ENCODE measurements at regions not wholly inside any gene's neighbourhood (a gene's known extent, or its start where the extent isn't known, plus 50 kb on each side); places are given as distances from the start of the nearest gene placed in this dataset.

DNA sequence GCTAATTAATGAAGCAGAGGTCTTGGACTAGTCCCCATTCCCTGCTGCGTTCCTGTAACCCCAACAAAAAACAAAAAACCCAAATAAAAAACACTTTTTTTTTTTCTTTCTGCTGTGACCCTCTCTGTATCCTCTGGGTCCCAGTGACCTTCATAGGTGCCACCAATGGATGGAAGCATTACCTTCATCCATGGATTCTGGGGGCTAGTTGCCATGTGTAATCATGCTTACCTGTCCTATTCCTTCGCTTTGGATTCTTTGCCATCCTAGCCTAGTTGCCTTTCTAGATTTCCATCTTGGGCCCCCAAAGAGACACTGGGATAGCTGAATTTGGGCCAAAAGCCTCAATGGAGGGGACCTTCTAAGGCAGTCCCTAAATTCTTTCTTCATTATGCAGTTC, 1208.7 kb downstream of the BRINP3 start:
- Mint-ChIP-seq H3K4me1 (no peaks in the 10 kb centered on the region), H3K36me3 (no peaks in the 10 kb centered on the region), H3K4me3 (no peak overlapping the region), H3K9me3 (peaks cover 13 to 36% (median 21%) of the 10 kb centered on the region in 5 donors), H3K27me3 (no peaks in the 10 kb centered on the region), H3K27ac (no peak overlapping the region)
- H3K27ac ChIP-seq (ENCODE audit: low read depth, low read length): no peak overlapping the region
- no peak for DNase-seq
- no peaks in the 10 kb centered on the region for H3K36me3 ChIP-seq (ENCODE audit: insufficient read depth, low read length)
- no peak overlapping the region for H3K4me3 ChIP-seq (ENCODE audit: low read length)
- CTCF ChIA-PET: no interaction called here
- peaks cover 10% of the 10 kb centered on the region for H3K9me3 ChIP-seq (ENCODE audit: low read length)
- H3K27me3 ChIP-seq (ENCODE audit: insufficient read depth, low read length, poor library complexity, severe bottlenecking): no peaks in the 10 kb centered on the region
- H3K4me1 ChIP-seq (ENCODE audit: insufficient read depth, low read length): no peaks in the 10 kb centered on the region
- POLR2A ChIA-PET: no interaction called here

DNA sequence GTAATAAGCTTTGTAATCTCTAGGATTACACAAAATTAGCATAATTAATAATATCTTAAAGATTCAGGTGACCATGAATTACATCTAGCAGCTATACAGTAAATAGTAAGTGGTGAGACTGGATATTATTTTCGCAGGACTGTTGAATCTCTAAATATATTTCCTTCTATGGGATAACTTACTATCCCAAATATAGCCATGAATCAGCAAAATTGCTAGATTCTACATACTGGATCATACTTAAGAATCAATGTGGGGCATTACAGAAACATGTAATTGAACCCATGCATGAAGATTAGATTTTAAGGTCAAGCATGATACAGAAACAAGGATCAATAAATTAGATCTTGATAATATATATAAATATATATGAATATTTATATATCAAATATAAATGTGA, 1203.4 kb downstream of the BRINP3 start:
- H3K27me3 Mint-ChIP-seq: no peaks in the 10 kb centered on the region
- no peaks in the 10 kb centered on the region for H3K36me3 Mint-ChIP-seq
- no peak overlapping the region for H3K27ac Mint-ChIP-seq
- H3K27me3 ChIP-seq (ENCODE audit: insufficient read depth, low read length, poor library complexity, severe bottlenecking): no peaks in the 10 kb centered on the region
- peaks cover 3% of the 10 kb centered on the region for H3K9me3 ChIP-seq (ENCODE audit: low read length)
- no peak overlapping the region for H3K27ac ChIP-seq (ENCODE audit: low read depth, low read length)
- no peaks in the 10 kb centered on the region for H3K4me1 Mint-ChIP-seq
- POLR2A ChIA-PET: no interaction called here
- no peak overlapping the region for H3K4me3 ChIP-seq (ENCODE audit: low read length)
- H3K4me1 ChIP-seq (ENCODE audit: insufficient read depth, low read length): no peaks in the 10 kb centered on the region
- H3K9me3 Mint-ChIP-seq: peaks cover 6 to 31% (median 16%) of the 10 kb centered on the region in 5 donors
- no peak overlapping the region for H3K4me3 Mint-ChIP-seq
- H3K36me3 ChIP-seq (ENCODE audit: insufficient read depth, low read length): no peaks in the 10 kb centered on the region
- CTCF ChIA-PET: no interaction called here
- no peak for DNase-seq

DNA sequence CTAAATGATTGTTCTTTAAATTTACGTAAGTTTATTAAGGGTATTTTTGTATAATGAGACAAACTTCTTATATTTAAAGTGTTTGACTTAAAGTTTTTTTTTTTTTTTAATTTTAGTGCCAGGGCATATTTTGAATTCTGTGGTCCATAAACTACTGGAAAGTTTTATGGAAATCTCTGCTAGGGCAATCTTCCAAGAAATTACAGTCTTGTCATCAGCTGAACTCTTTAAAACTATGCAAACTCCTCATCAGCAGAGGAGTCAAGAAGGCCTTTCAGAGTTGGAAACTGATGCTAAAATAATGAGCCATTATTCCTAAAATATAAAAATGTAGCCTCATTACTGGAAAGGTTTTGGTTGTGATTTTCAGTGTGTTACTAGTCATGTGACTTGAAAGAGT, 1201.9 kb downstream of the BRINP3 start:
- no peaks in the 10 kb centered on the region for H3K36me3 Mint-ChIP-seq
- DNase-seq: no peak
- H3K27me3 ChIP-seq (ENCODE audit: insufficient read depth, low read length, poor library complexity, severe bottlenecking): no peaks in the 10 kb centered on the region
- no peaks in the 10 kb centered on the region for H3K4me1 ChIP-seq (ENCODE audit: insufficient read depth, low read length)
- no peaks in the 10 kb centered on the region for H3K27me3 Mint-ChIP-seq
- ChIA-PET POLR2A (no interaction called here), CTCF (no interaction called here)
- no peak overlapping the region for H3K27ac ChIP-seq (ENCODE audit: low read depth, low read length)
- no peaks in the 10 kb centered on the region for H3K9me3 ChIP-seq (ENCODE audit: low read length)
- no peak overlapping the region for H3K4me3 Mint-ChIP-seq
- H3K36me3 ChIP-seq (ENCODE audit: insufficient read depth, low read length): no peaks in the 10 kb centered on the region
- H3K27ac Mint-ChIP-seq: no peak overlapping the region
- H3K4me3 ChIP-seq (ENCODE audit: low read length): no peak overlapping the region
- H3K4me1 Mint-ChIP-seq: no peaks in the 10 kb centered on the region
- peaks cover 1 to 29% (median 13%) of the 10 kb centered on the region in 5 donors for H3K9me3 Mint-ChIP-seq

GRCh38 chr1:189289346-189289745, 1188.3 kb downstream of the BRINP3 start:
- Histone ChIP-seq H3K27me3 (ENCODE audit: insufficient read depth, low read length, poor library complexity, severe bottlenecking) (no peaks in the 10 kb centered on the region), H3K4me3 (ENCODE audit: low read length) (no peak overlapping the region), H3K27ac (ENCODE audit: low read depth, low read length) (no peak overlapping the region), H3K4me1 (ENCODE audit: insufficient read depth, low read length) (no peaks in the 10 kb centered on the region), H3K9me3 (ENCODE audit: low read length) (no peaks in the 10 kb centered on the region), H3K36me3 (ENCODE audit: insufficient read depth, low read length) (no peaks in the 10 kb centered on the region)
- POLR2A ChIA-PET: no interaction called here
- no peak for DNase-seq
- peaks cover 3 to 20% (median 11%) of the 10 kb centered on the region in 5 donors for H3K9me3 Mint-ChIP-seq
- H3K4me1 Mint-ChIP-seq: no peaks in the 10 kb centered on the region
- H3K27me3 Mint-ChIP-seq: no peaks in the 10 kb centered on the region
- H3K27ac Mint-ChIP-seq: no peak overlapping the region
- no peak overlapping the region for H3K4me3 Mint-ChIP-seq
- H3K36me3 Mint-ChIP-seq: no peaks in the 10 kb centered on the region
- CTCF ChIA-PET: no interaction called here

DNA sequence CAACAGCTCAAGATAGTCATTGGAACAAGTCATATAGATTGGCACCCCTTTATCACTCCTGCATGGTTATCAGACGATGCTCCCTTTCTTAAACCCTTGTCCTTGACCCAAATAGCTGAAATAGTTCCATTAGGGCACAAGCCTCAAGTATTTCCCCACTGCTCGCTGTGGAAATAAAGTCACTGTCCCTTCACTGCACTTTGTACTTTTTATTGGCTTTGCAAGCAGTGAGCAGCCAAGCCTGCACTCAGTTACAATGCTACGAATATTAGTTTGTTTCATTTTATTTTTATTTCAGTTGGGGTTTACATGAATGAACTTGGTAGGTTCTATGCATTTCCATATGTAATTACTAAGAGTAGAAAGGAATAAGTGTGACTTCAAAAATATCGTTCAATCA, 1176.4 kb downstream of the BRINP3 start:
- Mint-ChIP-seq H3K36me3 (no peaks in the 10 kb centered on the region), H3K4me1 (no peaks in the 10 kb centered on the region), H3K27ac (no peak overlapping the region), H3K4me3 (no peak overlapping the region), H3K27me3 (no peaks in the 10 kb centered on the region), H3K9me3 (peaks cover 6 to 33% (median 18%) of the 10 kb centered on the region in 5 donors)
- Histone ChIP-seq H3K27ac (ENCODE audit: low read depth, low read length) (no peak overlapping the region), H3K9me3 (ENCODE audit: low read length) (no peaks in the 10 kb centered on the region), H3K4me1 (ENCODE audit: insufficient read depth, low read length) (no peaks in the 10 kb centered on the region), H3K27me3 (ENCODE audit: insufficient read depth, low read length, poor library complexity, severe bottlenecking) (no peaks in the 10 kb centered on the region), H3K4me3 (ENCODE audit: low read length) (no peak overlapping the region), H3K36me3 (ENCODE audit: insufficient read depth, low read length) (no peaks in the 10 kb centered on the region)
- DNase-seq: no peak
- CTCF ChIA-PET: no interaction called here
- POLR2A ChIA-PET: no interaction called here

DNA sequence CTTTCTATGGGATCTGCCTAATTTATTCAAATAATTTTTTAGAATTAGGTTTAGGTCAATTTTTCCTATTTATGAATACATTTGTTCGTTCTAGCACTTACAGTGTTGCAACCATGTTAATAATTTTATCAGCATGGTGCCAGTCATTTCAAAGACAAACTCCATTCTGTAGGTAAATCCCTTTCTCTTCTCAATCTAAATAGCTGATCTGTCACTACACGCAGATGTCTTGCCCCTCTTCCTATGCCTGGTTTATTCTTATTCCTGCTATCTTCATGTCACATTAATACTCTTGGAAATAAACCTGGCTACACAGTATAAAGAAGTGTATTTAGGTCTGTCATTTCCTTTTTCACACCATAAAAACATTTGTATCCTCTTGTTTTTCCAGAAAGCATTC, 1172.4 kb downstream of the BRINP3 start:
- POLR2A ChIA-PET: interaction anchor here (0.5 kb wide), 1 partner anchor 113 kb away, joined by 3 read pairs; no protein-coding TSS in a partner anchor
- Histone ChIP-seq H3K27ac (ENCODE audit: low read depth, low read length) (no peak overlapping the region), H3K9me3 (ENCODE audit: low read length) (no peaks in the 10 kb centered on the region), H3K27me3 (ENCODE audit: insufficient read depth, low read length, poor library complexity, severe bottlenecking) (no peaks in the 10 kb centered on the region), H3K4me3 (ENCODE audit: low read length) (no peak overlapping the region), H3K4me1 (ENCODE audit: insufficient read depth, low read length) (no peaks in the 10 kb centered on the region), H3K36me3 (ENCODE audit: insufficient read depth, low read length) (no peaks in the 10 kb centered on the region)
- no peak overlapping the region for H3K4me3 Mint-ChIP-seq
- no peaks in the 10 kb centered on the region for H3K27me3 Mint-ChIP-seq
- H3K4me1 Mint-ChIP-seq: no peaks in the 10 kb centered on the region
- no peaks in the 10 kb centered on the region for H3K36me3 Mint-ChIP-seq
- DNase-seq: no peak
- CTCF ChIA-PET: no interaction called here
- no peak overlapping the region for H3K27ac Mint-ChIP-seq
- peaks cover 4 to 26% (median 13%) of the 10 kb centered on the region in 5 donors for H3K9me3 Mint-ChIP-seq

DNA sequence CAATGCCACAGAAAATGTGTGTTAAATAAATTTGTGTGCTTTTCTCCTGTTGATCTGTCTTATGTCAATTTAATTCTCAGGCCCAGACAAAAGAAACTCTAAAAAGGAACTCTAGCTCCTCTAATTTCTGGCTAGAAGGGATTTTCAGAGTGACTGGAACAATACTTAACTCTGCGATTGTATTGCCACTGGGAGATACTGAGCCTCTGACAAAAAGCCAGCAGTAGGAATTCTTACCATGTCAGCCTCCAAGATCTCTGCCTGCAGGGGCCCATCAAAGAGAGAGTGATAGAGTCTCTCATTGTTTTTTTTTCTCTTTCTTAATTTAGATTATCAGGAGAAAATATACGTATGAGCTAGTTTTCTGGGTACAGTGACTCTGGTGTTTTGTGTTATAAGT, 1165.7 kb downstream of the BRINP3 start:
- H3K9me3 Mint-ChIP-seq: peaks cover 7 to 38% (median 15%) of the 10 kb centered on the region in 5 donors
- Histone ChIP-seq H3K36me3 (ENCODE audit: insufficient read depth, low read length) (no peaks in the 10 kb centered on the region), H3K9me3 (ENCODE audit: low read length) (no peaks in the 10 kb centered on the region), H3K27me3 (ENCODE audit: insufficient read depth, low read length, poor library complexity, severe bottlenecking) (no peaks in the 10 kb centered on the region), H3K27ac (ENCODE audit: low read depth, low read length) (no peak overlapping the region), H3K4me3 (ENCODE audit: low read length) (no peak overlapping the region), H3K4me1 (ENCODE audit: insufficient read depth, low read length) (no peaks in the 10 kb centered on the region)
- ChIA-PET CTCF (no interaction called here), POLR2A (no interaction called here)
- no peaks in the 10 kb centered on the region for H3K36me3 Mint-ChIP-seq
- H3K27ac Mint-ChIP-seq: no peak overlapping the region
- H3K4me3 Mint-ChIP-seq: no peak overlapping the region
- DNase-seq: no peak
- no peaks in the 10 kb centered on the region for H3K27me3 Mint-ChIP-seq
- H3K4me1 Mint-ChIP-seq: no peaks in the 10 kb centered on the region

DNA sequence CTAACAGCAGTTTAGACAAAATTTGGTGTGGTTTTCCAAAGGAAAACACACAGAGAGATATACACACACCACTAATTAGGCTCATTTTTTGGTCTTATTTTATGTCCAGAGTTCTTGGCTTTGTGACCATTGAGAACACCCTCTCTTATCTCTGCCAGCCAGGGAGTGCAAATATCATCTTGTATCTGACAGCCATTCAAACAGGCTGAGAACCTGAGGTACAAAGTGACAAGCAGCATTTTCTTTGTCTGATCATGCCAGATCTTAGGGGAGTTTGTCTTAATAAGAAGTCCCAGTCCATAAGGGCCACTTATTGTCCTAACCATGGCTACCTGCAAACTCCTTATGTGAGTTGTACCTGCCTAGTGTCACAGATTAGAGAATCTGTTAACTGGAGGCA, 1165.2 kb downstream of the BRINP3 start:
- H3K27me3 Mint-ChIP-seq: no peaks in the 10 kb centered on the region
- Histone ChIP-seq H3K4me1 (ENCODE audit: insufficient read depth, low read length) (no peaks in the 10 kb centered on the region), H3K27me3 (ENCODE audit: insufficient read depth, low read length, poor library complexity, severe bottlenecking) (no peaks in the 10 kb centered on the region), H3K9me3 (ENCODE audit: low read length) (no peaks in the 10 kb centered on the region), H3K27ac (ENCODE audit: low read depth, low read length) (no peak overlapping the region), H3K36me3 (ENCODE audit: insufficient read depth, low read length) (no peaks in the 10 kb centered on the region), H3K4me3 (ENCODE audit: low read length) (no peak overlapping the region)
- DNase-seq: no peak
- H3K36me3 Mint-ChIP-seq: no peaks in the 10 kb centered on the region
- H3K9me3 Mint-ChIP-seq: peaks cover 7 to 44% (median 15%) of the 10 kb centered on the region in 5 donors
- CTCF ChIA-PET: no interaction called here
- H3K4me1 Mint-ChIP-seq: no peaks in the 10 kb centered on the region
- H3K27ac Mint-ChIP-seq: no peak overlapping the region
- H3K4me3 Mint-ChIP-seq: no peak overlapping the region
- POLR2A ChIA-PET: no interaction called here

- POLR2A ChIA-PET: no interaction called here
- Mint-ChIP-seq H3K9me3 (peaks cover 7 to 52% (median 15%) of the 10 kb centered on the region in 5 donors), H3K36me3 (no peaks in the 10 kb centered on the region), H3K27ac (no peak overlapping the region), H3K4me3 (no peak overlapping the region), H3K27me3 (no peaks in the 10 kb centered on the region), H3K4me1 (no peaks in the 10 kb centered on the region)
- no peak for DNase-seq
- no peak overlapping the region for H3K4me3 ChIP-seq (ENCODE audit: low read length)
- H3K27me3 ChIP-seq (ENCODE audit: insufficient read depth, low read length, poor library complexity, severe bottlenecking): no peaks in the 10 kb centered on the region
- H3K27ac ChIP-seq (ENCODE audit: low read depth, low read length): no peak overlapping the region
- no peaks in the 10 kb centered on the region for H3K36me3 ChIP-seq (ENCODE audit: insufficient read depth, low read length)
- H3K9me3 ChIP-seq (ENCODE audit: low read length): no peaks in the 10 kb centered on the region
- CTCF ChIA-PET: no interaction called here
- H3K4me1 ChIP-seq (ENCODE audit: insufficient read depth, low read length): no peaks in the 10 kb centered on the region
Measured at GRCh38 chr1:189313488-189313887, 1164.2 kb downstream of the BRINP3 start.
